Neural progenitor cell (in vitro differentiated cells): ENCODE measurements at regions not wholly inside any gene's neighbourhood (a gene's known extent, or its start where the extent isn't known, plus 50 kb on each side); places are given as distances from the start of the nearest gene placed in this dataset.
A peak's percentile ranks its signal among the peaks of the same experiment; 100 is the strongest.

ENCODE experiments used
- DNase-seq: peaks from one replicate; pipeline ENCODE4 v3.0.0-alpha.2; 2016; ENCODE audit warnings: low spot score
- H2AFZ ChIP-seq: fragments of 200-600 bp; sonication (generic); replicated peaks from 2 replicates; pipeline ENCODE4 v1.6.1; 2016; ENCODE audit warnings: antibody characterized with exemption
- H3F3A ChIP-seq: fragments of 200-600 bp; sonication (generic); 2 replicates; pipeline ENCODE4 v1.6.1; 2016; ENCODE audit warnings: antibody characterized with exemption, low read depth
- H3K27ac ChIP-seq: fragments of 200-600 bp; sonication (generic); 2 replicates; pipeline ENCODE4 v1.5.1; 2016; ENCODE audit warnings: mild to moderate bottlenecking
- H3K27me3 ChIP-seq: fragments of 200-600 bp; sonication (generic); 2 replicates; pipeline ENCODE4 v1.6.1; 2016; ENCODE audit warnings: mild to moderate bottlenecking, moderate library complexity
- H3K36me3 ChIP-seq: fragments of 200-600 bp; sonication (generic); 2 replicates; pipeline ENCODE4 v1.5.1; 2016
- H3K4me1 ChIP-seq: fragments of 200-600 bp; sonication (generic); 2 replicates; pipeline ENCODE4 v1.6.1; 2016; ENCODE audit warnings: mixed run types
- H3K4me2 ChIP-seq: fragments of 200-600 bp; sonication (generic); 2 replicates; pipeline ENCODE4 v1.6.1; 2016
- H3K4me3 ChIP-seq: fragments of 200-600 bp; sonication (generic); 2 replicates; pipeline ENCODE4 v1.5.1; 2016
- H3K79me2 ChIP-seq: fragments of 200-600 bp; sonication (generic); 2 replicates; pipeline ENCODE4 v1.6.1; 2016; ENCODE audit warnings: low read depth
- H3K9ac ChIP-seq: fragments of 200-600 bp; sonication (generic); 2 replicates; pipeline ENCODE4 v1.6.1; 2016
- H3K9me3 ChIP-seq: fragments of 200-600 bp; sonication (generic); 2 replicates; pipeline ENCODE4 v1.5.1; 2016; ENCODE audit warnings: low read depth
- H4K20me1 ChIP-seq: fragments of 200-600 bp; sonication (generic); 2 replicates; pipeline ENCODE4 v1.6.1; 2016; ENCODE audit warnings: low read depth
- H3K27ac Mint-ChIP-seq: 3 replicates; pipeline ENCODE4 v1.8.0; 2021; ENCODE audit warnings: mixed read lengths
- H3K27me3 Mint-ChIP-seq: 2 replicates; pipeline ENCODE4 v1.8.0; 2022; ENCODE audit warnings: low read depth, mild to moderate bottlenecking, inconsistent platforms, moderate library complexity, mixed read lengths; ENCODE audit not compliant: insufficient read depth
- H3K36me3 Mint-ChIP-seq: 3 replicates; pipeline ENCODE4 v1.8.0; 2021; ENCODE audit warnings: mixed read lengths
- H3K4me1 Mint-ChIP-seq: 3 replicates; pipeline ENCODE4 v1.8.0; 2021; ENCODE audit warnings: mixed read lengths
- H3K4me3 Mint-ChIP-seq: 3 replicates; pipeline ENCODE4 v1.8.0; 2021; ENCODE audit warnings: mild to moderate bottlenecking, moderate library complexity, mixed read lengths
- H3K9me3 Mint-ChIP-seq: 3 replicates; pipeline ENCODE4 v1.8.0; 2020; ENCODE audit warnings: mixed read lengths
- EZH2 ChIP-seq: fragments of 200-600 bp; sonication (generic); IDR thresholded peaks from 2 replicates; pipeline ENCODE4 v1.6.1; 2017; ENCODE audit warnings: antibody characterized with exemption, mild to moderate bottlenecking, moderate library complexity
- EZH2phosphoT487 ChIP-seq: fragments of 200-600 bp; sonication (generic); IDR thresholded peaks from 2 replicates; pipeline ENCODE4 v1.6.1; 2017; ENCODE audit warnings: antibody characterized with exemption
- TF ChIP-seq, protein P1 (sequence below): fragments of 200-600 bp; sonication (generic); IDR thresholded peaks from 2 replicates; pipeline ENCODE4 v1.5.1; 2017; ENCODE audit warnings: antibody characterized with exemption, mild to moderate bottlenecking

DNA sequence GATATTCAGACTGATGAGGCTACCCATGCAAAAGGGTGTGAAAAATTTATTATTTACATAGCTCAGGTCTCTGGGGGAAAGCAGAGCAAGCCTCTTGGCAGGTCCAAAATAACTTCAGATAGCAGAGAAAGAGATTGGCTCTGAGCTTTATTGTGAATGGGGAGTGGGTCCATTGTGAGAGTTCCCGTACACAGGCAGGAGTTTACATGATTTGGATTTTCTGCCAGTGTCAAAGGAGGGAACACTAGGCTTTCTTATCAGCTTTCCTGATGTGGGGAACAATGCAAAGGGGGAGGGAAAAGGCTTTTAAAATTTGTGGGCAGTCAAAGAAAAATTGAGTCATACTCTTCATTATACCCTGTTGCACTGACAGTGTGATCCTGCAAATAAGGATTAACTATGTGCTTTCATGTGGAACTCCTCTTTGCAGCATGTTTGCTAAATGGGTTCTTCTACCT is 615.0 kb upstream of the RIOK2 start:
- Histone ChIP-seq H3K27ac (no peak overlapping the region), H3K4me2 (peak overlapping the region; percentile 28), H3F3A (no peaks in the 10 kb centered on the region), H4K20me1 (no peaks in the 10 kb centered on the region), H3K9me3 (no peaks in the 10 kb centered on the region), H3K27me3 (no peaks in the 10 kb centered on the region), H3K9ac (no peak overlapping the region), H3K36me3 (no peaks in the 10 kb centered on the region), H2AFZ (peak overlapping the region; percentile 6), H3K4me1 (peaks cover 14% of the 10 kb centered on the region), H3K79me2 (no peaks in the 10 kb centered on the region), H3K4me3 (no peak overlapping the region)
- H3K4me1 Mint-ChIP-seq: peaks cover 21% of the 10 kb centered on the region
- peak overlapping the region; percentile 7 for H3K27ac Mint-ChIP-seq
- H3K9me3 Mint-ChIP-seq: peaks cover 1% of the 10 kb centered on the region
- peak; percentile 37 for DNase-seq
- TF ChIP-seq EZH2phosphoT487: no peak
- TF ChIP-seq, protein P1, sequence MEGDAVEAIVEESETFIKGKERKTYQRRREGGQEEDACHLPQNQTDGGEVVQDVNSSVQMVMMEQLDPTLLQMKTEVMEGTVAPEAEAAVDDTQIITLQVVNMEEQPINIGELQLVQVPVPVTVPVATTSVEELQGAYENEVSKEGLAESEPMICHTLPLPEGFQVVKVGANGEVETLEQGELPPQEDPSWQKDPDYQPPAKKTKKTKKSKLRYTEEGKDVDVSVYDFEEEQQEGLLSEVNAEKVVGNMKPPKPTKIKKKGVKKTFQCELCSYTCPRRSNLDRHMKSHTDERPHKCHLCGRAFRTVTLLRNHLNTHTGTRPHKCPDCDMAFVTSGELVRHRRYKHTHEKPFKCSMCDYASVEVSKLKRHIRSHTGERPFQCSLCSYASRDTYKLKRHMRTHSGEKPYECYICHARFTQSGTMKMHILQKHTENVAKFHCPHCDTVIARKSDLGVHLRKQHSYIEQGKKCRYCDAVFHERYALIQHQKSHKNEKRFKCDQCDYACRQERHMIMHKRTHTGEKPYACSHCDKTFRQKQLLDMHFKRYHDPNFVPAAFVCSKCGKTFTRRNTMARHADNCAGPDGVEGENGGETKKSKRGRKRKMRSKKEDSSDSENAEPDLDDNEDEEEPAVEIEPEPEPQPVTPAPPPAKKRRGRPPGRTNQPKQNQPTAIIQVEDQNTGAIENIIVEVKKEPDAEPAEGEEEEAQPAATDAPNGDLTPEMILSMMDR: no peak
- TF ChIP-seq EZH2: no peak
- peak overlapping the region; percentile 31 for H3K4me3 Mint-ChIP-seq
- no peaks in the 10 kb centered on the region for H3K36me3 Mint-ChIP-seq
- no peaks in the 10 kb centered on the region for H3K27me3 Mint-ChIP-seq

DNA sequence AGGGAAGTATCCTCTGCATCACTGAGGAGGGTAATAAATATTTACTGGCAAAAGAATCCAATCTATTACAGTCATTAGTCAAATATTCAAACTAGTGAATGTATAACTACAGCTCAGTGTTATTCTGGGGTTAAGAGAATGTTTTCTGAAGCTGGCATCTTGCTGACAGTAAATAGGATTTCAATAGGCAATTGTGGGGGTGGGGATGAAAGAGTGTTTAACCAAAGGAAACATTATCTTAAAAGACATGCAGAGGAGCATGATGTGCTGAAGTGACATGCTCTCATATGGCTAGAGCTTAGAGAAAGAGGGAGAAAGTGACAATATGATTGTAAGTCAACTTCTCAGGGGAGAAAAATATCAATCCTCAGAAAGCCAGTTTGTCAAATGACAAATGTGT is 618.4 kb upstream of the RIOK2 start:
- Mint-ChIP-seq H3K4me3 (no peak overlapping the region), H3K36me3 (no peaks in the 10 kb centered on the region), H3K27me3 (no peaks in the 10 kb centered on the region), H3K27ac (no peak overlapping the region), H3K9me3 (peaks cover 8% of the 10 kb centered on the region), H3K4me1 (peaks cover 21% of the 10 kb centered on the region)
- Histone ChIP-seq H3K27me3 (no peaks in the 10 kb centered on the region), H3F3A (no peaks in the 10 kb centered on the region), H3K4me3 (no peak overlapping the region), H3K27ac (no peak overlapping the region), H3K4me2 (no peak overlapping the region), H3K36me3 (no peaks in the 10 kb centered on the region), H2AFZ (no peak overlapping the region), H3K9ac (no peak overlapping the region), H3K9me3 (peaks cover 8% of the 10 kb centered on the region), H4K20me1 (no peaks in the 10 kb centered on the region), H3K79me2 (no peaks in the 10 kb centered on the region), H3K4me1 (peaks cover 14% of the 10 kb centered on the region)
- no peak for DNase-seq
- TF ChIP-seq EZH2: no peak
- TF ChIP-seq, protein P1: no peak
- TF ChIP-seq EZH2phosphoT487: no peak

DNA sequence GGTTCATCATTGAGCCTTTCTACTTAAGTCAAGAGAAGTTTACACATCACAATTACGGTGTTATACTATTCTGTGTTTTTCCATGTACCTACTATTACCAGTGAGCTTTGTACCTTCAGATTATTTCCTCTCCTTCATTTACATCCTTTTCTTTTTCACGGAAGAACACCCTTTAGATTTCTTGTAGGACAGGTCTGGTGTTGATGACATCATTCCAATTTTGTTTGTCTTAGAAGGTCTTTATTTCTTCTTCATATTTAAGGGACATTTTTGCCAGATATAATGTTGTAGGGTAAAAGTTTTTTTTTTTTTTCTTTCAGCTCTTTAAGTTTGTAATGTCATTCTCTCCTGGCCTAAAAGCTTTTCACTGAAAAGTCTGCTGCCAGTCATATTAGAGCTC is 637.1 kb upstream of the RIOK2 start:
- H3F3A ChIP-seq: no peaks in the 10 kb centered on the region

More for the DNA sequence above, 637.1 kb upstream of the RIOK2 start:
- H3K4me2 ChIP-seq: no peak overlapping the region
- TF ChIP-seq EZH2phosphoT487 (no peak), EZH2 (no peak)
- TF ChIP-seq, protein P1: no peak
- H4K20me1 ChIP-seq: no peaks in the 10 kb centered on the region
- H3K27me3 ChIP-seq: no peaks in the 10 kb centered on the region
- Mint-ChIP-seq H3K4me1 (no peaks in the 10 kb centered on the region), H3K27ac (no peak overlapping the region), H3K27me3 (no peaks in the 10 kb centered on the region), H3K4me3 (no peak overlapping the region), H3K36me3 (no peaks in the 10 kb centered on the region), H3K9me3 (peaks cover 2% of the 10 kb centered on the region)
- no peak for DNase-seq
- no peaks in the 10 kb centered on the region for H3K9me3 ChIP-seq
- no peak overlapping the region for H3K9ac ChIP-seq
- H3K79me2 ChIP-seq: no peaks in the 10 kb centered on the region
- H3K4me1 ChIP-seq: no peaks in the 10 kb centered on the region
- H2AFZ ChIP-seq: no peak overlapping the region
- H3K36me3 ChIP-seq: no peaks in the 10 kb centered on the region
- H3K27ac ChIP-seq: no peak overlapping the region
- no peak overlapping the region for H3K4me3 ChIP-seq
